PC-9 (cell line): ENCODE measurements at regions not wholly inside any gene's neighbourhood (a gene's known extent, or its start where the extent isn't known, plus 50 kb on each side); places are given as distances from the start of the nearest gene placed in this dataset.

Source experiments
- BruUV-seq: library from RNA; stranded (reverse); fragments of 400-500 nt; replicated peaks from 2 replicates; lab custom pipeline; 2021; lab: Mats Ljungman, UMichigan
- CTCF ChIA-PET: fragments of 300-600 bp; sonication (Branson Sonifier 250); formaldehyde crosslinking; loops from one replicate; lab custom pipeline; 2022; ENCODE audit warnings: antibody characterized with exemption; lab: Charles Lee
- POLR2A ChIA-PET: fragments of 300-600 bp; sonication (Branson Sonifier 250); formaldehyde crosslinking; loops from one replicate; lab custom pipeline; 2022; ENCODE audit warnings: antibody characterized with exemption; ENCODE audit not compliant: unreplicated experiment; lab: Charles Lee
- DNase-seq, 2 experiments: peaks; one replicate each; pipeline versions ENCODE4 v3.0.0 to v3.0.0-alpha.2; 2015 to 2022; ENCODE audit warnings: mixed read lengths in 1 of 2
- H2AFZ ChIP-seq: fragments of 200-600 bp; sonication (generic); 2 replicates; pipeline ENCODE4 v1.8.1; 2017; ENCODE audit warnings: antibody characterized with exemption
- H3F3A ChIP-seq: fragments of 200-600 bp; sonication (generic); 2 replicates; pipeline ENCODE4 v1.8.1; 2017; ENCODE audit warnings: antibody characterized with exemption, mild to moderate bottlenecking, low read depth; ENCODE audit not compliant: insufficient read depth
- H3K27ac ChIP-seq: fragments of 200-600 bp; sonication (generic); 2 replicates; pipeline ENCODE4 v1.6.1; 2016; ENCODE audit warnings: mixed run types
- H3K27me3 ChIP-seq: fragments of 200-600 bp; sonication (generic); 2 replicates; pipeline ENCODE4 v1.6.1; 2016; ENCODE audit warnings: low read depth, mixed run types; ENCODE audit not compliant: insufficient read depth
- H3K36me3 ChIP-seq: fragments of 200-600 bp; sonication (generic); 2 replicates; pipeline ENCODE4 v1.6.1; 2016; ENCODE audit warnings: low read depth, mixed run types
- H3K4me1 ChIP-seq: fragments of 200-600 bp; sonication (generic); replicated peaks from 2 replicates; pipeline ENCODE4 v1.6.1; 2016; ENCODE audit warnings: mixed run types; ENCODE audit not compliant: insufficient read depth
- H3K4me2 ChIP-seq: fragments of 200-600 bp; sonication (generic); 2 replicates; pipeline ENCODE4 v1.6.1; 2017; ENCODE audit warnings: mixed run types
- H3K4me3 ChIP-seq: fragments of 200-600 bp; sonication (generic); 2 replicates; pipeline ENCODE4 v1.6.1; 2016; ENCODE audit warnings: mixed run types
- H3K79me2 ChIP-seq: fragments of 200-600 bp; sonication (generic); 2 replicates; pipeline ENCODE4 v1.6.1; 2017; ENCODE audit warnings: low read depth, mixed run types
- H3K9me2 ChIP-seq: fragments of 200-600 bp; sonication (generic); 2 replicates; pipeline ENCODE4 v1.8.1; 2017; ENCODE audit warnings: mild to moderate bottlenecking; ENCODE audit not compliant: insufficient read depth
- H3K9me3 ChIP-seq: fragments of 200-600 bp; sonication (generic); 2 replicates; pipeline ENCODE4 v1.8.1; 2016; ENCODE audit warnings: low read depth; ENCODE audit not compliant: insufficient read depth
- H4K20me1 ChIP-seq: fragments of 200-600 bp; sonication (generic); 2 replicates; pipeline ENCODE4 v1.8.1; 2017; ENCODE audit not compliant: insufficient read depth
- EZH2 ChIP-seq: fragments of 200-600 bp; sonication (generic); IDR thresholded peaks from 2 replicates; pipeline ENCODE4 v1.8.0; 2017; ENCODE audit warnings: antibody characterized with exemption, low read depth
- intact Hi-C: fragments of 100-400 bp; cut with micrococcal nuclease; formaldehyde crosslinking; loops from one replicate; pipeline ENCODE4 v1.10.0; 2022; ENCODE audit not compliant: unreplicated experiment
- TF ChIP-seq, protein P1 (sequence below): fragments of 200-600 bp; sonication (generic); conservative IDR thresholded peaks from 2 replicates; pipeline ENCODE4 v1.6.1; 2017; ENCODE audit warnings: mixed run types, antibody characterized with exemption, mild to moderate bottlenecking, moderate library complexity

DNA sequence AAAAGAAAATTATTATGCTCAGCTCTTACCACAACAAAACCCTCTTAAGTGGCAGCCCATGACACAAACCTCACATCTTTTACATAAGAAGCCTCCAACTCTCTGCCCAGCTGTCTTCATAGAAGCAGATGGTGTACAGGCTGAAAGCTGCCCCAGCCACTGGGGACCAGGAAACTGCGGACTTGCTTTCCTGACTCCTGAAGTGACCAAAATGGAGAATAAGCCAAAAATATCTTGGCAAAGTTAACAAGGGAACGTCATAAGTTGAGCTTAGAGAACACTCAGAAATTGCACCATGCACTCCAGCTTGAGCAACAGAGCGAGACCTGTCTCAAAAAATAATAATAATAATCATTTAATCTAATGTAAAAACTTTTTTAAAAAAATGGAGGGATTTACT, 160.3 kb upstream of the CDYL start:
- Histone ChIP-seq H3K27ac (no peak overlapping the region), H4K20me1 (no peaks in the 10 kb centered on the region), H3K27me3 (no peaks in the 10 kb centered on the region), H2AFZ (no peak overlapping the region), H3K4me2 (no peak overlapping the region), H3K9me3 (no peaks in the 10 kb centered on the region), H3K4me1 (no peaks in the 10 kb centered on the region), H3F3A (no peaks in the 10 kb centered on the region), H3K79me2 (no peaks in the 10 kb centered on the region), H3K9me2 (no peaks in the 10 kb centered on the region), H3K4me3 (no peak overlapping the region), H3K36me3 (no peaks in the 10 kb centered on the region)
- no peak for DNase-seq
- ChIA-PET POLR2A (interaction anchor here (0.7 kb wide), 1 partner anchor 9 kb away, joined by 4 read pairs; no protein-coding TSS in a partner anchor), CTCF (no interaction called here)
- TF ChIP-seq, protein P1, sequence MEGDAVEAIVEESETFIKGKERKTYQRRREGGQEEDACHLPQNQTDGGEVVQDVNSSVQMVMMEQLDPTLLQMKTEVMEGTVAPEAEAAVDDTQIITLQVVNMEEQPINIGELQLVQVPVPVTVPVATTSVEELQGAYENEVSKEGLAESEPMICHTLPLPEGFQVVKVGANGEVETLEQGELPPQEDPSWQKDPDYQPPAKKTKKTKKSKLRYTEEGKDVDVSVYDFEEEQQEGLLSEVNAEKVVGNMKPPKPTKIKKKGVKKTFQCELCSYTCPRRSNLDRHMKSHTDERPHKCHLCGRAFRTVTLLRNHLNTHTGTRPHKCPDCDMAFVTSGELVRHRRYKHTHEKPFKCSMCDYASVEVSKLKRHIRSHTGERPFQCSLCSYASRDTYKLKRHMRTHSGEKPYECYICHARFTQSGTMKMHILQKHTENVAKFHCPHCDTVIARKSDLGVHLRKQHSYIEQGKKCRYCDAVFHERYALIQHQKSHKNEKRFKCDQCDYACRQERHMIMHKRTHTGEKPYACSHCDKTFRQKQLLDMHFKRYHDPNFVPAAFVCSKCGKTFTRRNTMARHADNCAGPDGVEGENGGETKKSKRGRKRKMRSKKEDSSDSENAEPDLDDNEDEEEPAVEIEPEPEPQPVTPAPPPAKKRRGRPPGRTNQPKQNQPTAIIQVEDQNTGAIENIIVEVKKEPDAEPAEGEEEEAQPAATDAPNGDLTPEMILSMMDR: no peak
- no peak for TF ChIP-seq EZH2
- intact Hi-C loops: no loop called here
- BruUV-seq: no TSS peak

DNA sequence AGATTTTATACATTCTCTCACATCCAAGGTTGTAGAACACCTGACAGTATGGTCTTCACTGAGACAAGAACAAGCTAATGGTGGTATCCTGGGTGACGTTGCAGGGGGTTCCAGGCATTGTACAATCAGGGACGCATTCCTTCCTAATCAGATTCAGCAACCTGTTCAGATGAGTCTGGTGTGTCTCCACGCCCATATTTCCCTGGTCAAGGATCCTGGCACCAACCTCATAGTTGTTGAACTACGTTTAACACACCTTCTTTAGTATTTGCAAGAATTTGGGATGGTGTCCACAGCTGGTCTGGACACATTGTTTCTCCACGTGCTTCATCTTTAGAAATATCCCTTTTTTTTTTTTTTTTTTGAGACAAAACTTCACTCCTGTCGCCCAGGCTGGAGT, 161.0 kb upstream of the CDYL start:
- intact Hi-C loops: no loop called here
- H3K36me3 ChIP-seq: no peaks in the 10 kb centered on the region
- H4K20me1 ChIP-seq: no peaks in the 10 kb centered on the region
- DNase-seq: no peak
- BruUV-seq: no TSS peak
- no peaks in the 10 kb centered on the region for H3K27me3 ChIP-seq
- no peak for TF ChIP-seq EZH2
- TF ChIP-seq, protein P1: no peak
- no peak overlapping the region for H3K4me2 ChIP-seq
- H3K4me3 ChIP-seq: no peak overlapping the region
- ChIA-PET POLR2A (no interaction called here), CTCF (no interaction called here)
- H3K4me1 ChIP-seq: no peaks in the 10 kb centered on the region
- no peaks in the 10 kb centered on the region for H3K9me2 ChIP-seq
- H3K27ac ChIP-seq: no peak overlapping the region
- H3K9me3 ChIP-seq: no peaks in the 10 kb centered on the region
- H3K79me2 ChIP-seq: no peaks in the 10 kb centered on the region
- H3F3A ChIP-seq: no peaks in the 10 kb centered on the region
- no peak overlapping the region for H2AFZ ChIP-seq

DNA sequence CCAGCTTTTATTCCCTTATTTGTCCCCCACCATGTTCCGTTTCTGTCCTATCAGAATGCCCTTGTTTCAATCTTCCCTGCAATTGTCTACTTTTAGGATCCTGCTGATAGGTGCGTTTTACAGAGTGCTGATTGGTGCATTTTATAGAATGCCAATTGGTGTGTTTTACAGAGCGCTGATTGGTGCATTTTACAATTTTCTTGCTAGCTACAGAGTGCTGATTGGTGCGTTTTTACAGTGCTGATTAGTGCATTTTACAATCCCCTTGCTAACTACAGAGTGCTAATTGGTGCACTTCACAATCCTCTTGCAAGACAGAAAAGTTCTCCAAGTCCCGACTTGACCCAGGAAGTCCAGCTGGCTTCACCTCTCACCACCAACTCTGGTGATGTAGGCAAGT, 161.6 kb upstream of the CDYL start:
- Histone ChIP-seq H3K27ac (no peak overlapping the region), H2AFZ (no peak overlapping the region), H3K36me3 (no peaks in the 10 kb centered on the region), H3K9me3 (no peaks in the 10 kb centered on the region), H3K79me2 (no peaks in the 10 kb centered on the region), H3K4me3 (no peak overlapping the region), H3K4me1 (no peaks in the 10 kb centered on the region), H3K4me2 (no peak overlapping the region), H3F3A (no peaks in the 10 kb centered on the region), H3K9me2 (no peaks in the 10 kb centered on the region), H4K20me1 (no peaks in the 10 kb centered on the region), H3K27me3 (no peaks in the 10 kb centered on the region)
- intact Hi-C loops: no loop called here
- ChIA-PET POLR2A (no interaction called here), CTCF (no interaction called here)
- BruUV-seq: no TSS peak
- DNase-seq: no peak
- TF ChIP-seq, protein P1: no peak
- TF ChIP-seq EZH2: no peak
